ENCODE measurements at regions not wholly inside any gene's neighbourhood (a gene's known extent, or its start where the extent isn't known, plus 50 kb on each side); places are given as distances from the start of the nearest gene placed in this dataset.
A peak's percentile ranks its signal among the peaks of the same experiment; 100 is the strongest.

DNA sequence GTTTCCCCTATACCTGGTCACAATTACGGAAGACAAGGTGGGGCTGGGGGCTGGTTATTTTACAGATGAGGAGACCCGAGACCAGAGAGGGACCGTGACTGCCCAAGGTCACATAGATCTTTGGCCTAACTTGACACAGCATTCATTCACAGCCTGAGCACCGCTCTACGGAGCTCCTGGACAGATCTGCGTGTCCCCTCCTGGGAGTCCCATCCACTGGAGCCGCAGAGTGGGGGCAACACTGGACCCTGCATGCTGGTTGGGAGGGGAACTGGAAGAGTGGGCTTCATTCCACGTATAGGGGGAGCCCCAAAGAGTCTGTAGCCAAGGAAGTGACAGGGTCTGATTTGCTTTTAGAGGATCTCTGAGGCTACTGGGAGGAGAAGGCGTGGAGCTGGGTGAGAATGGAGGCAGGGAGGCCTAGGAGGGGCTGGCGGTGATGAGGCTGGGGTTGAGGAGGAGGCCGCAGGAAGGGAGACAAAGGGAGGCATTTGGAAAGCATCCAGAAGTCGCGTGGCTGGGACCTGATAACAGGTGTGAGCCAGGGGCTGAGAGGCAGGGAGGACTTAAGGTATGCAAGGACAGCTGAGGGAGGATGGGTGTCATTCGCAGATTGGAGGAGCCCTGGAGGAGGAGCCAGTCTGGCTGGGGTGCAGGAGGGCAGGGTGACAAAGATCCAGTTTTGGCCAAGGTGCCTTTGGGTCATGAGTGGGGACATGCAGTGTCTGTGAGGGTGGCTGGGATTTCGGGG lies 64.3 kb upstream of the IER5L start:
- no peak for DNase-seq (ENCODE audit: low read depth in 2 of 2)

GRCh38 chr9:129241725-129242124 lies 63.7 kb upstream of the IER5L start:
- DNase-seq (ENCODE audit: low read depth in 2 of 2) = no peak

- no peak for DNase-seq (ENCODE audit: low read depth in 2 of 2)
These were observed 62.6 kb upstream of the IER5L start for GRCh38 chr9:129240581-129241211.

DNA sequence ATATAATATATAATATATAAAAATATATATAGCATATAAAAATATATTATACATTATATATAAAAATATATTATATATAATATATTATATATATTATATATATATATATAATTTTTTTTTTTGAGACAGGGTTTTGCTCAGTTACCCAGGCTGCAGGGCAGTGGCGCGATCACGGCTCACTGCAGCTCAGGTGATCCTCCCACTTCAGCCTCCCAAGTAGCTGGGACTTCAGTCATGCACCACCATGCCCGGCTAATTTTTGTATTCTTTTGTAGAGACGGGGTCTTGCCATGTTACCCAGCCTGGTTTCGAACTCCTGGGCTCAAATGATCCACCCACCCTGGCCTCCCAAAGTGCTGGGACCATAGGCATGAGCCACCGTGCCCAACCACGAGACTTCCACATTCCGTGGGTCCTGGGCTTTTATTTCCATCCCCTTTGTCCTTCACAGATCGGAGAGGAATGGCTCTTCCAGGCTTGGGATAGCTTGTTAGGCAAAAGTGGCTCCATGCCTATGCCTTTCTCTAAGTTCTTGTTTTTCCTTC lies 62.0 kb upstream of the IER5L start:
- no peak for DNase-seq (ENCODE audit: low read depth in 2 of 2)

- no peak for DNase-seq (ENCODE audit: low read depth in 2 of 2)
These were observed 59.7 kb upstream of the IER5L start for GRCh38 chr9:129237803-129238202.

DNA sequence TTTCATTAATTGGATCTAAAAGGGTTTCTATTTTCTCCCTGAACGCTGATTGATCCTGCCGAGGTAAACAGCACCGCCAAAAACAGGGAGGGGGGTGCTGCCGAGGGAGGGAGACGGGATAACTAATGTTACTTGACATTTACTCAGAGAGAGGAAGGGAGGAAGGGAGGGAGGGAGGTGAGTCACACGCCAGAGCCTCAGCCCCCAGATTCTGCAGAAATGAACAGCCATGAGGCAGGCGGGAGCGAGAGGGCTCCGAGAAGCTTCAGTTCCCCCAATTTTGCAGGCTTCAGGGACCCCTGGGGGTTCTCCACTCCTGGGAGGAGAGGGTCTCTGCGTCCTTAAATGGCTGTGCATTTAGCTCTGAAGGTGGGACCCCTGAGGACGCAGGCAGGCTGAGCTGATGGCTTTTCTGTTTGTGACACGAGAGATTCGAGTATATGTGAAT lies 59.1 kb upstream of the IER5L start:
- DNase-seq (ENCODE audit: low read depth in 2 of 2) = peak in 1 of 2 donors; percentile 53

DNA sequence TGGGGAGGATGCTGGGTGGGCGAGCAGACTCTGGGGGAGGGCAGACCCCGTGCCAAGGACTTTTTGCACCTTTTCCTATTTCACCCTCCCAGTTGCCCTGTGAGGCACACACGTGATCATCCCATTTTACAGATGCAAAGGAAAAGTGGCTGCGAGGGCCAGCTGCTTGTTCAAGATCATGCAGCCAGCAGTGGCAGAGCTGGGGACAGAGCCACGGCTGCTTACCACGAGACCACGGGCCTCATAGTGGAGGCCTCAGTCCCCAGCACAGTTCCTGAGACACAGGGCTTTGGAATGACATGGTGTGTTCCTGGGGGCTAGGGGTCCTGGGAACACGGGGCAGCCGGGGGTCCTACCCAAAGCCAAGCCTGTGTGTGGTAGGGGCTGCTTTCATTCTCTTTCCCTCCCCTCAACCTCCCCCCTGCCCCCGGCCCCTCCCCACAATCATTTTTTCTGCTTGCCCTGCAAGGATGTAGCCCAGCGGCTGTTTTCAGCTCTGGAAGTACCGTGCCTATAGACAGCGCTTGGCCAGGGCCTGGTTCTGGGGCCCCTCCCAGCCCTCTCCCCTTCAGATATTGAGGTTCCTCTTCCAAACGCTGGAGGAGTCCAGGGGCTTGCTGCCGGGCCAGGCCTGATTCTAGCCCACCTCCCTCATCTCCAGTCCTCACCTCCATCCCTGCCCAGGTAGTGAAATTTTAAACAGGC lies 58.5 kb upstream of the IER5L start:
- DNase-seq (ENCODE audit: low read depth in 2 of 2) = no peak

DNA sequence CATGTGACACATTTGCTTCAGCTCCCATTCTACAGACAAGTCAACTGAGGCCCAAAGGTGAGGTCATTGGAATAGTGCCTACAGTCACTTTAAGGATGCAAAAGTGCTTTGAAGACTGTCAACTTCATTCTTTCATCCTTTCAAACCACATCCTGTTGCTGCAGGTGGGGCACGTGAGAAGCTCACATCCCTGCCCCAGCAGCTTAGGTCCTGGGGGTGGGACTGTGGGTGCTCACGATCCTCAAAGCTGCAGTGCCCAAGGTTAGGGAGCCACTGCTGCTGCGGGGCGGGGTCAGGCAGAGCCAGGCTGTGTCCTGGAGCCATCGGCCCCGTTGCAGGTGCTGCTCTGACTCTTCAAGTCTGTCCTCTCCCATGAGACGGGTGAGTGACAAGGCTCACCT lies 57.9 kb upstream of the IER5L start:
- no peak for DNase-seq (ENCODE audit: low read depth in 2 of 2)

DNA sequence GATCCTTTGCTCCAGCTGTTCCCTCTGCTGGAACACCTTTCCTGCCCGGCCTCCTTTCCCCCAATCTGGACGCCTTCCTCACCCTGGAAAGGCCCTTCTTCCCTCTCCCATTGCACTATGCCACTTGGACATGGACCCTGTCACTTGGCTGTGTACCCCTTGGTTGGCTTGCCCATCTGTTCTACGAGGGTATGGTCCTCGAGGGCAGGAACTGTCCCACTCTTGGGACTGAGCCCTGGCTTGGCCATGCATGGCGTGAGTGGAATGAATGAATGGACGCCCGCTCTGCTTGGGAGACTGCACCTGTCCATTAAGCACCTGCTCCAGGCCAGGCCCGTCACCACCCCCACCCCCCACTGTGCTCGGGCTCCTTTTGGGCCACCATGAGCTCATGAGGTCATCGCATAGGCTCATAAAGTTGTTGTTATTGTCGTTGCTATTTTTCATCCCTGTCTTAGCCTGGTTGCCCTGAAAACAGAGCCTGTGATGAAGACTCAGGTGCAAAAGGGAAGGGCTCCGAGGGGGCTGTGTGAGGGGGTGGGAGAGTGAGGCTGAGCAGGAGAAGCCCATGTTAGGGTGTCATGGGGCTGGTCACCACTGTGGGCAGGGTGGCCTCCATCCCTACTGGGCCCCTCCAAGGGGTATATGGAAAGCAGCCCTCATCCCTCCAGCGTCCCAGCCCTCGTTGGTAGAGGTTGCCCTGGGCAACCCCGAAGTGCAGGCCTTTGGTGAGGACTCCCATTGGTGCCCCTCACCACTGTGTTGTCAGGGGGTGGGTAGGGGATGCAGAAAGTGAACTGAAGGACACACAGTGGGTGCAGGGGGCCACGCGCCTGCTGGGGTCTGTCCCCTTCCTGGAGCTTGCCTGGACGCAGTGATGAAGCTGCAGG lies 57.2 kb upstream of the IER5L start:
- no peak for DNase-seq (ENCODE audit: low read depth in 2 of 2)

GRCh38 chr9:129234491-129234890 lies 56.4 kb upstream of the IER5L start:
- DNase-seq (ENCODE audit: low read depth in 2 of 2) = no peak

GRCh38 chr9:129232839-129233591 lies 55.0 kb upstream of the IER5L start:
- no peak for DNase-seq (ENCODE audit: low read depth in 2 of 2)

GRCh38 chr9:129231759-129232158 lies 53.7 kb upstream of the IER5L start:
- DNase-seq (ENCODE audit: low read depth in 2 of 2) = no peak

GRCh38 chr9:129231022-129231739 lies 53.1 kb upstream of the IER5L start:
- DNase-seq (ENCODE audit: low read depth in 2 of 2) = no peak

DNA sequence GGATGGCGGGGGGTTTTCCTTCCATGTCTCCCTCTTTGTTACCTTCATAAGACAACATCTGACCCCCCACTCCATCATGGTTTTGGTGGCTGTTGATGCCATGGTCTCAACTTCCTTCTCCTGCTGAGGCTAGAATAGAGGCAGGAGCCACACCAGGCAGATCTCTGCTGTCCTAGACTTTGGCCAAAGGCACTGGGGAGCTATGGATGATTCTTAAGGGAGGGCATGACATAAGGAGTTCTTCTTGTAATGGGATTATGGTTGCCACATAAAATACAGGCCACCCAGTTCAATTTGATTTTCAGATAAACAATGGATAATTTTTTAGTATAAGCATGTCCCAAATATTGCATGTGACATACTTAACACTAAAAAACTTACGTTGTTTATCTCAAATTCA lies 52.2 kb upstream of the IER5L start:
- no peak for DNase-seq (ENCODE audit: low read depth in 2 of 2)

Data from lung microvascular endothelial cell (primary cell).